ENCODE measurements at regions not wholly inside any gene's neighbourhood (a gene's known extent, or its start where the extent isn't known, plus 50 kb on each side); places are given as distances from the start of the nearest gene placed in this dataset.
A peak's percentile ranks its signal among the peaks of the same experiment; 100 is the strongest.

DNA sequence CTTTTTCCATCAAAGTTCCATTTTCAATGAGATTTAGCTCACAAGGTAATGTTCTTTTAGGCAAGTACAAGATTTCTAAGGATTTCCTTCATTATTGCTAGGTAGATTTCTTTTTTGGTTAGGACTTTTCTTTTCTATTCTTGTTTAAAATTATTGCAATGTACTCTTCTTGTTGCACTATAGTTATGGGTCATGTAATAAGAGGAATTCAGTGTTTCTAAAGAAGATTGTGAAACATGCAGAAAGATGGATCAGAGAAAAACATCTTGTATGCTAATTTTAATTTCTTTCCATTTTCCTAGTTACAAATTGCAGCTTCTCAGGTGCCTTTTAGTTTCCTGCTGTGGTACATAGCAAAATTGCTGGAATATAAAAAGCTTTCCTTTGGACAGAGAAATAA, 56.1 kb downstream of the BTG1 start:
- no peak for DNase-seq

GRCh38 chr12:92088805-92089204, 56.8 kb downstream of the BTG1 start:
- no peak for DNase-seq

DNA sequence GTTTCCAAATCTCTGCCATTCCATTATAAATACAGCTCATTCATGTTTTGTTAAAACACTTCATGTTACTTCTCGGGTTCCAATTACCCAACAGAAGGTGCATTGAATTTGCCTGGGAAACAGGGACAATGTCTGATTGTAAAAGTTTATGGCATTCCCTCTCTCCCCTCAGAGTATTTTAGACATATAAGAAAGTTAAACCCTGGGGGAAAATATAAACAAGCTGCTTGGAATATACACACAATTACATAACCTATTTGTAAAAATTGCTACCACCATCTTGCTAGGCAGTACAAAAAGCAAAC, 60.0 kb downstream of the BTG1 start:
- no peak for DNase-seq

GRCh38 chr12:92085040-92085735, 60.5 kb downstream of the BTG1 start:
- no peak for DNase-seq

DNA sequence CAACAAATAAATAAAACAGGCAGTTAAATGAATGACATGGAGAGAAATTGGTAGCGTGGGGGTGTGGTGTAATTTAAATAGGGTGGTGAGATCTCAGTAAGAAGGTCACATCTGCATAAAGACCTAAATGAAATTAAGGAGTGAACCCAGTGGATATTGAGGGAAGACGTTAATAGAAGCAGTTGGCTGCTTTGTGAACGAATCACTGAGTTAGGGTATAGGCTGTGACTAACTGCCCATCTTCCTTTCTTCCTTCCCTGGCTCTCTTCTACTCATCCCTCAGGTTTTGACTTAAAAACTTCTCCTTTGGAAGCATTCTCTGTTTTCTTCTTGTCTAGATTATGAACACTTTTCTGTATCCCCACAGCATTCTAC, 64.7 kb downstream of the BTG1 start:
- no peak for DNase-seq

GRCh38 chr12:92079054-92079385, 66.6 kb downstream of the BTG1 start:
- DNase-seq = no peak

DNA sequence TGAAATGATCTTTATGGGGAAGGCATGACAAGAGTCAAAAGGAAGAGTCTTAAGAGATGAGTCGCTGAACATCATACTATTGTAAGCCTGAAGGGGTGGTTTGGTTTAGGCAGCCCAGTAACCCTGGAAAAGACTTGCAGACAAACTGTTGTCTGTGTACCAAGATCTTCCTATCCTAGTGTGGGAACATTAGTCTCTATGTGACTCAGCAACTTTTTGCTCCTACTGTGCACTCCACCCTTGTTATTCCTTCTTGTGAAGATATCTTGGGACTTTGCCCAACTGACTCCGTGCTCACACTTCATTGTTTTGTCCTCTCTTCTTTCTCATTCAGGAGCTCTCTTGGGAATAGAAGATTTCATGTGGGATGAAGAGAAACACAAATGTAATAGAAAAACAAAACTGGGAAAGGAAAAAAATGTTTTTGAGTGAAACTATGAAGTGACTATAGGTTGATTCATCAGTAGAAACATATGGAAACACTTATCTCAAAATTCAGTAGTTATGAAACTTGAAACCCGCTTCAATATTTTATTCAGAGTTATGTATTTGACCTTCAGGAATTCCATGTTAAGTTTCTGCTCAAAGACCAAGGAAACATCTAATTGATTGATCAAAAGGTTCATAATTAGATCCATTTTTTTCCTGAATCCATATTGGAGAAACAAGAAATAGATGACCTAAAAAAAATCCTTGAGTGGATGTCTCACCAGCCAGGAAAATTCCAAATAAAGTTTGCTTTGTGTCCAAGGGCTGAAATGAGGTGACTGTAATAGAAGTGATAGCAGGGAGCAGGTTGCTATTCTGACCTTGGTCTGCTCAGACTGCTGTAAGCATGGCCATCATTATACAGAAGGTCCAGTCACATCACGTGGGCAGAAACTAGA, 67.2 kb downstream of the BTG1 start:
- DNase-seq = no peak

GRCh38 chr12:92077530-92077929, 68.1 kb downstream of the BTG1 start:
- no peak for DNase-seq

GRCh38 chr12:92076101-92076500, 69.5 kb downstream of the BTG1 start:
- no peak for DNase-seq

DNA sequence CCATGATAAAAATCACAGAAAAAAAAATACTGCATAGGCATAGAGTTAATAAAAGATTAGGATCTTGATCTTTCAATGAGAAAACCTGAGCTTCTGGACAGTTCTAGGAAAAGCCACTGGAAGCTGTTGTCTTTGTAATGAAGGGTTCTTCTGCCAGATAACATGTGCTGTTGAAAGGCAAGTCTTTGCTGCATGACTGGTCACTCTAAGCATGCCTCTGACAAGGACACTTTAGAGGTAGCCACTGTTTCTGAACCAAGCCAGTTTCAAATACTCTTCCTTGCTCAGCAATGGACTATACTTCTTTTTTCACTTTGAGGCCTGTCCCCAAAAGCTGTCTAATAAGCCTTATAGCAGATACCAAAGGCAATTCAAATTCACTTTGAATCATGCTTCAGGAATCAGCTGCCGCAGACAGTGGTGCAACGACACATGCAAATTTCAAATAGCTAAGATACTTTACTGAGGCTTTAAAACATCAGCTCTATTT, 70.2 kb downstream of the BTG1 start:
- no peak for DNase-seq

- DNase-seq = no peak
Measured at GRCh38 chr12:92074889-92075288, 70.8 kb downstream of the BTG1 start.

GRCh38 chr12:92073094-92073493, 72.6 kb downstream of the BTG1 start:
- no peak for DNase-seq

GRCh38 chr12:92072112-92072511, 73.5 kb downstream of the BTG1 start:
- DNase-seq = no peak

DNA sequence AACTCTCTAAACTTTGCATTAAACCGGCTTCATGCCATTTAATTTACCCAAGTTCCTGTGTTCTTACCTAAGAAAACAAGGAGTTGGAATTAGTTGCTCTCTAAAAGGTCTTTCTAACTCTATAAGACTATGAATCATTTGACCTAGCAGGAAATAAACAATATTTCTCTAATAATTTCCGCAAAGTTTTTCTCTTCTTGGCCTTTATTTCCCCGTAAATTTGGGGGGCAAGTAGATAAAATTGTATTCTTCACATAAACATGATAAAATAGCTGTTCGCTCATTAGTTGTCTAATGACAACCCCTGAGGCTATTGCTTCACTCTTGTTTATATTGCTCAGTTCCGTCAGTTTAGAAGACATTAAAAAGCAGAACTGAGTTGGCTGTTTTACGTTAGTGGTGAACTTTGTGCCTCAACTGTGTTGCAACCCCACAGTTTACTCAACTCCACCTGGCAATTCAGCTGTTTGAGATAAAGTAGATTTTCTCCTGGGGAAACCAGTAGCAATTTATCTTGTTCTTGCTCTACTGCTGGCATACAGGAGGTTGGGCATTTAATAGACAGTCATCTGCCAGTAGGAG, 74.7 kb downstream of the BTG1 start:
- DNase-seq = no peak

DNA sequence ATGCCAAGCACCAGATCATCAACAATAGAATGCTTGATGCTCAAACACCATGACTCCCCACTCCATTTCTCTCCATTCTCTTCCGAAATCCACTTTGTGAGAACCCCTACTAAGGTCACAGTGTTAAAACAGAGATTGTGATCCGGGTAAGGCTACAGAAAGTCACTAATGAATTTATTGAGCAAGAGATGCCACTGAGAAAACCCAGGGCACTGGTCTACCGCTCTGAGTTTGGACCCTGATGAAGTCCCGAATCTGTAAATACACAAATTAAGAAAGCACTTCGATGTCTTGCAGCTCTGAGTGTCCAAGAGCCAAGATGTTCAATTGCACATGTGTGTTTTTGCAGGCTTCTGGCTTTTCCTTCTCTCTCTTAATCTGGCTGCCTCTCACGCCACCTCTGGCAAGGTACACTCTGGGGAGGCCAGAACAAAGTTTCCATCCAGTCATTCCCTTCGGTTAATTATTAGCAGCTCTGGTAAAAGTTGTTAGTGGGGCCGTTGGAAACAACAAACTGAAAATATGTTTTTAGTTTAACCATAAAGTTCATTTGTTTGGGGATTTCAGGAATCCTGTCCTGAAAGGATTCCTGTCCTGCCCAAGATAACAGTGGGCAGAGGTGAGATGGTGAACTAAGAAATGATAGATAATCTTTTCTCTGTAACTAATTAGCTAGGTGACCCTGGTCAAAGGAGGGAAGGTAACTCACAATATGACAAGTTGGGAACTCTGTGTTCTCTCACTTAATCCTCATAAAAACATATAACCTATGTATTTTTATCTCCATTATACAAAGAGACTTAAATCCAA, 75.4 kb downstream of the BTG1 start:
- DNase-seq = no peak

DNA sequence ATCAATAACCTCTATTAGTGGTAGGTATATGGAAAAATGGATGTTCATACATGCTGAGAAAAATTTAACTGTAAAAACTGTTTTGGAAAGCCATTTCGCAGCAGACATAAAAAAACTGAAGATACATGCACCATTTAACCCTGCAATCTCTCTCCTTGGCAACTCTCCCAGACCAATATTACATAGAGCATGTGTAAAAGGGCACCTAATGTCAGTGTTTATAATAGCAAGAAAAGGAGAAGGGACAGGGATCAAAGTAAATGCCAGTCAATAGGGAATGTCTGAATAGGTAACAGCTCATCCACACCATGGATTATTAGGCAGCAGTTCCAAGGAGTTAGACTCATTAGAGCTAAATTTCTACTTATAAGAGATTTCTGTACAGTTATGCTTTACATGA, 77.2 kb downstream of the BTG1 start:
- DNase-seq = no peak

- no peak for DNase-seq
Measured at GRCh38 chr12:92065639-92066038, 80.0 kb downstream of the BTG1 start.

- DNase-seq = peak; percentile 44 to 51
Measured at GRCh38 chr12:92065018-92065499, 80.6 kb downstream of the BTG1 start.

- no peak for DNase-seq
Measured at GRCh38 chr12:92064422-92064821, 81.2 kb downstream of the BTG1 start.

- DNase-seq = no peak
Measured at GRCh38 chr12:92063641-92064040, 82.0 kb downstream of the BTG1 start.

GRCh38 chr12:92062539-92063493, 82.8 kb downstream of the BTG1 start:
- DNase-seq = no peak

GRCh38 chr12:92061061-92061460, 84.6 kb downstream of the BTG1 start:
- no peak for DNase-seq
